Endodermal cell (in vitro differentiated cells): ENCODE measurements at regions not wholly inside any gene's neighbourhood (a gene's known extent, or its start where the extent isn't known, plus 50 kb on each side); places are given as distances from the start of the nearest gene placed in this dataset.
"Not testable (repeated sequence)": the region's sequence is repeated elsewhere in the genome, so short reads cannot be mapped to it uniquely, and the experiment has no call there.

Experiments used
- DNase-seq: peaks from one replicate; pipeline ENCODE4 v3.0.0-alpha.2; 2017
- H3K27ac ChIP-seq: 2 replicates; pipeline ENCODE4 v1.5.1; 2013; ENCODE audit warnings: mild to moderate bottlenecking, low read depth, low read length, moderate library complexity
- H3K27me3 ChIP-seq: 2 replicates; pipeline ENCODE4 v1.6.1; 2013; ENCODE audit warnings: mild to moderate bottlenecking, low read length, moderate library complexity; ENCODE audit not compliant: insufficient read depth, control insufficient read depth, poor library complexity, severe bottlenecking
- H3K36me3 ChIP-seq: 2 replicates; pipeline ENCODE4 v1.7.0; 2013; ENCODE audit warnings: mild to moderate bottlenecking, low read length, moderate library complexity; ENCODE audit not compliant: control insufficient read depth, insufficient read depth
- H3K4me1 ChIP-seq: one replicate; pipeline ENCODE4 v1.7.0; 2013; ENCODE audit warnings: low read length; ENCODE audit not compliant: control insufficient read depth, insufficient read depth
- H3K4me3 ChIP-seq: 2 replicates; pipeline ENCODE4 v1.5.1; 2013; ENCODE audit warnings: mild to moderate bottlenecking, low read length, moderate library complexity
- H3K9ac ChIP-seq: 2 replicates; pipeline ENCODE4 v1.6.1; 2013; ENCODE audit warnings: mild to moderate bottlenecking, low read length, moderate library complexity; ENCODE audit not compliant: poor library complexity, severe bottlenecking; ENCODE audit errors: extremely low read depth
- H3K9me3 ChIP-seq: 2 replicates; pipeline ENCODE4 v1.6.1; 2013; ENCODE audit warnings: mild to moderate bottlenecking, low read length, moderate library complexity; ENCODE audit not compliant: control insufficient read depth
- H3K27ac Mint-ChIP-seq: 2 replicates; pipeline ENCODE4 v1.8.0; 2020; ENCODE audit warnings: mixed read lengths
- H3K27me3 Mint-ChIP-seq: 2 replicates; pipeline ENCODE4 v1.8.0; 2021; ENCODE audit warnings: mild to moderate bottlenecking, mixed read lengths; ENCODE audit not compliant: insufficient read depth
- H3K36me3 Mint-ChIP-seq: 2 replicates; pipeline ENCODE4 v1.8.0; 2020; ENCODE audit warnings: low read depth, mixed read lengths
- H3K4me1 Mint-ChIP-seq: 2 replicates; pipeline ENCODE4 v1.8.0; 2020; ENCODE audit warnings: mixed read lengths
- H3K4me3 Mint-ChIP-seq: 2 replicates; pipeline ENCODE4 v1.8.0; 2020; ENCODE audit warnings: mild to moderate bottlenecking, moderate library complexity, mixed read lengths
- H3K9me3 Mint-ChIP-seq: 2 replicates; pipeline ENCODE4 v1.8.0; 2020; ENCODE audit warnings: mild to moderate bottlenecking, mixed read lengths
- CTCF ChIP-seq: fragments of 200-600 bp; sonication (generic); conservative IDR thresholded peaks from 2 replicates; pipeline ENCODE4 v1.5.0; 2021; ENCODE audit warnings: antibody characterized with exemption, mild to moderate bottlenecking
- WGBS, 2 experiments: methylation state at CpG; one replicate each; pipeline versions ENCODE4 v1.1.5 to v1.1.7; 2013; ENCODE audit warnings: missing lambda C conversion rate in 2 of 2, mixed read lengths in 1 of 2; ENCODE audit not compliant: insufficient coverage in 1 of 2, insufficient read length in 1 of 2; 5-methylcytosine and 5-hydroxymethylcytosine counted together

GRCh38 chr7:91357901-91358300 is 93.7 kb downstream of the FZD1 start:
- no peak overlapping the region for H3K4me3 Mint-ChIP-seq
- H3K27me3 Mint-ChIP-seq, result peaks cover 89% of the 10 kb centered on the region
- Histone ChIP-seq H3K4me3 (no peak overlapping the region), H3K27ac (no peak overlapping the region), H3K4me1 (peaks cover 5% of the 10 kb centered on the region), H3K27me3 (no peaks in the 10 kb centered on the region), H3K9ac (no peak overlapping the region), H3K9me3 (no peaks in the 10 kb centered on the region), H3K36me3 (no peaks in the 10 kb centered on the region)
- H3K36me3 Mint-ChIP-seq, result no peaks in the 10 kb centered on the region
- no peak overlapping the region for H3K27ac Mint-ChIP-seq
- no peaks in the 10 kb centered on the region for H3K9me3 Mint-ChIP-seq
- TF ChIP-seq CTCF, result no peak
- peaks cover 42% of the 10 kb centered on the region for H3K4me1 Mint-ChIP-seq
- DNase-seq, result no peak
- WGBS, 2 experiments, result 94% methylated on average over 1 of the region's 1 CpG; no CpG with 5 or more reads in 1 of the 2 experiments

GRCh38 chr7:91358303-91358702 is 94.1 kb downstream of the FZD1 start:
- DNase-seq, result no peak
- Histone ChIP-seq H3K4me1 (peaks cover 5% of the 10 kb centered on the region), H3K27ac (no peak overlapping the region), H3K4me3 (no peak overlapping the region), H3K9me3 (no peaks in the 10 kb centered on the region), H3K27me3 (no peaks in the 10 kb centered on the region), H3K36me3 (no peaks in the 10 kb centered on the region), H3K9ac (no peak overlapping the region)
- Mint-ChIP-seq H3K9me3 (no peaks in the 10 kb centered on the region), H3K27ac (no peak overlapping the region), H3K4me3 (no peak overlapping the region), H3K4me1 (peaks cover 40% of the 10 kb centered on the region), H3K36me3 (no peaks in the 10 kb centered on the region), H3K27me3 (peaks cover 88% of the 10 kb centered on the region)
- no peak for TF ChIP-seq CTCF
- 91% methylated on average over 2 of the region's 2 CpGs; no CpG with 5 or more reads in 1 of the 2 experiments for WGBS, 2 experiments

- DNase-seq, H3K9ac ChIP-seq, H3K36me3 Mint-ChIP-seq, H3K36me3 ChIP-seq, H3K4me3 Mint-ChIP-seq, H3K27me3 ChIP-seq, H3K4me1 ChIP-seq, H3K27ac Mint-ChIP-seq, H3K27ac ChIP-seq, H3K9me3 ChIP-seq, H3K9me3 Mint-ChIP-seq, H3K4me3 ChIP-seq: not testable (repeated sequence)
- Mint-ChIP-seq H3K4me1 (peaks cover 30% of the 10 kb centered on the region), H3K27me3 (peaks cover 46% of the 10 kb centered on the region)
- 91% methylated on average over 5 of the region's 5 CpGs; no CpG with 5 or more reads in 1 of the 2 experiments for WGBS, 2 experiments
Measured at GRCh38 chr7:91365097-91365496, 100.9 kb downstream of the FZD1 start.

- Mint-ChIP-seq H3K36me3 (no peaks in the 10 kb centered on the region), H3K27me3 (peaks cover 45% of the 10 kb centered on the region), H3K4me3 (no peak overlapping the region), H3K9me3 (no peaks in the 10 kb centered on the region), H3K4me1 (peaks cover 24% of the 10 kb centered on the region), H3K27ac (no peak overlapping the region)
- Histone ChIP-seq H3K4me1 (peaks cover 3% of the 10 kb centered on the region), H3K9ac (no peak overlapping the region), H3K36me3 (no peaks in the 10 kb centered on the region), H3K9me3 (no peaks in the 10 kb centered on the region), H3K4me3 (no peak overlapping the region), H3K27me3 (peaks cover 4% of the 10 kb centered on the region), H3K27ac (no peak overlapping the region)
- DNase-seq, result no peak
- no peak for TF ChIP-seq CTCF
Measured at GRCh38 chr7:91366091-91366490, 101.9 kb downstream of the FZD1 start.
